H7 (cell line): ENCODE measurements at regions not wholly inside any gene's neighbourhood (a gene's known extent, or its start where the extent isn't known, plus 50 kb on each side); places are given as distances from the start of the nearest gene placed in this dataset.
"Not testable (repeated sequence)": the region's sequence is repeated elsewhere in the genome, so short reads cannot be mapped to it uniquely, and the experiment has no call there.

ENCODE experiments used
- DNase-seq: peaks from one replicate; pipeline ENCODE4 v3.0.0; 2012
- H3K27me3 ChIP-seq: 2 replicates; pipeline ENCODE4 v1.6.0; 2011; ENCODE audit warnings: mild to moderate bottlenecking, low read length; ENCODE audit not compliant: control insufficient read depth, insufficient read depth
- H3K36me3 ChIP-seq: replicated peaks from 2 replicates; pipeline ENCODE4 v1.5.1; 2011; ENCODE audit warnings: low read length; ENCODE audit not compliant: control insufficient read depth, insufficient read depth
- H3K4me3 ChIP-seq: 2 replicates; pipeline ENCODE4 v1.5.1; 2011; ENCODE audit warnings: low read depth, mild to moderate bottlenecking, control low read depth, low read length, moderate library complexity; ENCODE audit not compliant: insufficient read depth

- no peak for DNase-seq
- no peak overlapping the region for H3K4me3 ChIP-seq
- no peaks in the 10 kb centered on the region for H3K36me3 ChIP-seq
- H3K27me3 ChIP-seq: no peaks in the 10 kb centered on the region
Measured at GRCh38 chr16:17001471-17001870, 469.3 kb downstream of the XYLT1 start.

- no peaks in the 10 kb centered on the region for H3K27me3 ChIP-seq
- no peak for DNase-seq
- H3K4me3 ChIP-seq: no peak overlapping the region
- no peaks in the 10 kb centered on the region for H3K36me3 ChIP-seq
Measured at GRCh38 chr16:17002565-17002964, 468.2 kb downstream of the XYLT1 start.

GRCh38 chr16:17005963-17006362 lies 464.8 kb downstream of the XYLT1 start:
- not testable (repeated sequence) for H3K4me3 ChIP-seq, DNase-seq, H3K36me3 ChIP-seq, H3K27me3 ChIP-seq

DNA sequence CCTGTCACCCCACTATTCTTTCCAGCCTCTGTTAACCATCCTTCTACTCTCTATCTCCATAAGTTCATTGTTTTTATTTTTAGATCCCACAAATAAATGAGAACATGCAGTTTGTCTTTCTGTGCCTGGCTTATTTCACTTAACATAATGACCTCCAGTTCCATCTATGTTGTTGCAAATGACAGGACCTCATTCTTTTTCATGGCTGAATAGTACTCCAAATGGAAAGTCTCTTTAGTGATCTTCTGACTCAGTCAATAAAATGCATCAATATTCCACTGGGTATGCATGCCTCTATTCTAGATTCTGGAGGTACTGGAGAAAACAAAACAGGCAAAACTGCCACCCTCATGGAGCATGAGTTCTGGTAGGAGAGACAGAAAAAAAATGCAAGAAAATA lies 459.0 kb downstream of the XYLT1 start:
- Histone ChIP-seq H3K4me3 (no peak overlapping the region), H3K36me3 (no peaks in the 10 kb centered on the region), H3K27me3 (no peaks in the 10 kb centered on the region)
- no peak for DNase-seq

GRCh38 chr16:17013038-17013437 lies 457.7 kb downstream of the XYLT1 start:
- H3K27me3 ChIP-seq: no peaks in the 10 kb centered on the region
- no peaks in the 10 kb centered on the region for H3K36me3 ChIP-seq
- no peak for DNase-seq
- H3K4me3 ChIP-seq: no peak overlapping the region

- Histone ChIP-seq H3K27me3 (no peaks in the 10 kb centered on the region), H3K4me3 (no peak overlapping the region), H3K36me3 (no peaks in the 10 kb centered on the region)
- no peak for DNase-seq
Measured at GRCh38 chr16:17014484-17015121, 456.2 kb downstream of the XYLT1 start.

- Histone ChIP-seq H3K27me3 (no peaks in the 10 kb centered on the region), H3K4me3 (no peak overlapping the region), H3K36me3 (no peaks in the 10 kb centered on the region)
- no peak for DNase-seq
Measured at GRCh38 chr16:17015702-17016101, 455.1 kb downstream of the XYLT1 start.

DNA sequence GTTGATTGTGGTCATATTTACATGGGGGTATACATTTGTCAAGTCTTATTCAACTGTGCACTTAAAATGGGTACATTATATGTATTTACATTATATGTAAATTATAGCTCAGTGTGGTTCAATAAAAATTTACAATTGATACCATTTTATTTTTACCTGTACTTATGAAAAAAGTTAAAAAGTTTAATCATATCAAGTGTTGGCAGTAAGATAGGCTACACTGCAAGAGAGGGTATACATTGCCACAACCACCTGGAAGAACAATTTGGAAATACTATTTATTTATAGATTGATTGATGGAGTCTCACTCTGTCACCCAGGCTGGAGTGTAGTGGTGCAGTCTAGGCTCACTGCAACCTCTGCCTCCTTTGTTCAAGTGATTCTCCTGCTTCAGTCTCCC lies 453.3 kb downstream of the XYLT1 start:
- no peak for DNase-seq
- Histone ChIP-seq H3K4me3 (no peak overlapping the region), H3K27me3 (no peaks in the 10 kb centered on the region), H3K36me3 (no peaks in the 10 kb centered on the region)

- no peak for DNase-seq
- H3K4me3 ChIP-seq: no peak overlapping the region
- no peaks in the 10 kb centered on the region for H3K36me3 ChIP-seq
- H3K27me3 ChIP-seq: no peaks in the 10 kb centered on the region
Measured at GRCh38 chr16:17018585-17018939, 452.2 kb downstream of the XYLT1 start.

DNA sequence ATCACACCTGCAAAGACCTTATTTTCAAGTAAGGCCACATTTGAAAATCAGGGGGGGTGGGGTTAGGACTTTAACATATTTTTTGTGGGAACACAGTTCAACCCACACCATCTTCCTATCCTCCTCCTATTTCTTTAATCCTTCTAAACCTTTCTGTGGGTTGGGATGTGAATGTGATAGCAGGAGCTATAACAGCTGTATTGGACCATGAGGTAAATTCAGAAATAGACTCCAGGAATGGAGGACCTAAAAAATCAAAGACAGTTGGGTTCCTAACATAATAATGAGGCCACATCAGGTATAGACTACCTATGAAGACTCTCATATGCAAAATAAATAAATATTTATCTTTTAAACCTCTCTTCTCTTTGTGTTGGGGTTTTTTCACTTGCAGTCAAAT lies 451.4 kb downstream of the XYLT1 start:
- DNase-seq: no peak
- H3K36me3 ChIP-seq: no peaks in the 10 kb centered on the region
- no peaks in the 10 kb centered on the region for H3K27me3 ChIP-seq
- no peak overlapping the region for H3K4me3 ChIP-seq

GRCh38 chr16:17023606-17024005 lies 447.2 kb downstream of the XYLT1 start:
- Histone ChIP-seq H3K4me3 (no peak overlapping the region), H3K36me3 (no peaks in the 10 kb centered on the region), H3K27me3 (no peaks in the 10 kb centered on the region)
- DNase-seq: no peak

DNA sequence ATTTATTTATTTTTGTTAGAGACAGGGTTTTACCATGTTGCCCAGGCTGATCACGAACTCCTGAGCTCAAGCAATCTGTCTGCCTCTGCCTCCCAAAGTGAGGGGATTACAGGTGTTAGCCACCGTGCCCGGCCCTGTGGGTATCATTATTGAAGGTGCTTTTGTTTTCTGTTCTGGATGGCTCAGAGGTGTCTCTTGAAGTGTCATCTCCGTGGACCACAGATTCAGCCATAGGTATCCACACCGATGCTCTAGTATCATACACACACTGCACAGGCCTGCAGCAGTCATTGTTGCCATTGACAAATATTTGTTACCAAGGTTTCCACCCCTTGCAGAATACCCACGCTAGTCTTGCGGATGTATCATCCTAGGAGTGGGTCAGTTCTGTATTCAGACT lies 446.2 kb downstream of the XYLT1 start:
- no peak for DNase-seq
- no peaks in the 10 kb centered on the region for H3K36me3 ChIP-seq
- no peak overlapping the region for H3K4me3 ChIP-seq
- no peaks in the 10 kb centered on the region for H3K27me3 ChIP-seq

- no peak for DNase-seq
- no peaks in the 10 kb centered on the region for H3K27me3 ChIP-seq
- no peak overlapping the region for H3K4me3 ChIP-seq
- H3K36me3 ChIP-seq: no peaks in the 10 kb centered on the region
Measured at GRCh38 chr16:17026600-17027242, 444.0 kb downstream of the XYLT1 start.

DNA sequence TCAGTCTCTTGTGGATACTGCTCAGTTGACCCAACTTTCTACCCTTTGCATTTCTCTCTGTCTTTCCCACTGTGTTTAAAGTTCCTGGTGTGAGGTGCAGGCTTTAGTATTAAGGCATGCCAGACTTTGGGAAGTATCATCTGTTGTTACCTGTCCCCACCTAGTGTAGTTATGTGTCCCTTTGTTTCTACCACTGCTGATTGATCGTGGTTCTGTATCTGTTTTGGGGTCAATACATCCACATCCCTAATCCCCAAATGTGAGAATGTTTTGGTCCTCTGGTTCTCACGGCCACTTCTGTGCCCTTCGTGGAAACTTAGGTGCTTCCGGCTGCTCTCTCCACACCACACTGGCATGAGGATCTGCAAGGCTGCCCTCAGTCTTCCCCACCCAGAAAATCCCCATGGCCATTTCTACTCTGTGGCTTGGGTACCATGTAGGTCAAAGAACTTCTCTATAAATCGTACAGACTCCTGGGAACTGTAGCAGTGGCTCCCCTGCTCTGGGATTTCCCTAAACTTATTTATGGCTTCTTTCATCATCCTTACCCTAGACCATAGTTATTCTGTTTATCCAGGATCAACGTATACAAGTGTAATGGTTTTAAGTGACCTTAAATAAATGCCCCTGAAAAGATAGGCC lies 443.2 kb downstream of the XYLT1 start:
- DNase-seq: no peak
- Histone ChIP-seq H3K4me3 (no peak overlapping the region), H3K27me3 (no peaks in the 10 kb centered on the region), H3K36me3 (no peaks in the 10 kb centered on the region)

DNA sequence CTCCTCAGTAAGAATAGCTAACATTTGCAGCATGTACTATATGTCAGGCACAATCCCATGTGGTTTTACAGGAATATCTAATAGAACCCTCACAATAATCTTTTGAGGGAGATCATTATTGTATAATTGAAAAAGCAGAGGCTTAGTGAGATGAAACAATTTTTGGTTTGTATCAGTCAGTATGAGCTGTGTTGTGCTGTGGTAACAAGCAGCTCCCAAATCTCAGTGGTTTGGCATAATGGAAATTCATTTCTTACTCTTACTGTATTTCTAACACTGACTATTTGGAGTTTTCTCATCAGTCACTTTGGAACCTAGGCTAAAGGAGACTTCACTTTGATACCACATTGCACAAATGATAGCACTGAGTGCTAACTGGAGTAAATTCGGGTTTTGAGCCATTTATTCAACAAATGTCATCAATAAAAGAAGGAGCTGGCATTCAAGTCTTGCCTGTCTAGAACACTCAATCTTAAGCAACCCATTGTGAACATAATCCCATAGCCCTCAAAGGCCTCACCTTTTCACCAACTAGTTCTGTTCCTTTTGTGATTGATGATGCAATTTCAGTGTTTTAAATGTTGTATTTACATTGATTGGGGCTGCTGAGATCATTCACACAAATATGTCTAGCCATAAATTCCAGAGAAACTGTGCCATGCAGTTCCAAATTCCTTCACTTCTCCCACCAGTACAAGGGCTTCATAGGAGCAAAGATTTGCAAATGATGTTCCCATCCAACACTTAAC lies 441.0 kb downstream of the XYLT1 start:
- Histone ChIP-seq H3K27me3 (no peaks in the 10 kb centered on the region), H3K4me3 (no peak overlapping the region), H3K36me3 (no peaks in the 10 kb centered on the region)
- no peak for DNase-seq
